IPS DF 4.7 (cell line): ENCODE measurements at regions not wholly inside any gene's neighbourhood (a gene's known extent, or its start where the extent isn't known, plus 50 kb on each side); places are given as distances from the start of the nearest gene placed in this dataset.

Experiments used
- DNase-seq: peaks from one replicate; pipeline ENCODE4 v3.0.0-alpha.2; 2013; ENCODE audit warnings: low spot score; ENCODE audit errors: extremely low read depth

GRCh38 chr14:71488703-71489191 is 443.5 kb upstream of the RGS6 start:
- no peak for DNase-seq

GRCh38 chr14:71489742-71490141 is 442.5 kb upstream of the RGS6 start:
- DNase-seq = no peak

GRCh38 chr14:71491931-71492330 is 440.3 kb upstream of the RGS6 start:
- no peak for DNase-seq

- no peak for DNase-seq
These were observed 439.9 kb upstream of the RGS6 start for GRCh38 chr14:71492346-71492745.

- DNase-seq = no peak
These were observed 434.6 kb upstream of the RGS6 start for GRCh38 chr14:71497645-71498086.

- DNase-seq = no peak
These were observed 434.0 kb upstream of the RGS6 start for GRCh38 chr14:71498212-71498611.

GRCh38 chr14:71499018-71499417 is 433.2 kb upstream of the RGS6 start:
- DNase-seq = no peak

GRCh38 chr14:71507681-71508080 is 424.5 kb upstream of the RGS6 start:
- DNase-seq = no peak

- DNase-seq = no peak
These were observed 423.3 kb upstream of the RGS6 start for GRCh38 chr14:71508901-71509300.

- no peak for DNase-seq
These were observed 421.1 kb upstream of the RGS6 start for GRCh38 chr14:71511152-71511551.

GRCh38 chr14:71514941-71515919 is 417.0 kb upstream of the RGS6 start:
- no peak for DNase-seq

GRCh38 chr14:71521238-71522135 is 410.7 kb upstream of the RGS6 start:
- DNase-seq = no peak

- no peak for DNase-seq
These were observed 408.5 kb upstream of the RGS6 start for GRCh38 chr14:71523630-71524319.

- DNase-seq = no peak
These were observed 407.8 kb upstream of the RGS6 start for GRCh38 chr14:71524320-71524982.

GRCh38 chr14:71525663-71526221 is 406.5 kb upstream of the RGS6 start:
- no peak for DNase-seq

GRCh38 chr14:71526388-71526787 is 405.8 kb upstream of the RGS6 start:
- DNase-seq = no peak

- no peak for DNase-seq
These were observed 404.4 kb upstream of the RGS6 start for GRCh38 chr14:71527838-71528237.

- no peak for DNase-seq
These were observed 402.4 kb upstream of the RGS6 start for GRCh38 chr14:71529848-71530247.

GRCh38 chr14:71532344-71532743 is 399.9 kb upstream of the RGS6 start:
- DNase-seq = no peak

GRCh38 chr14:71532790-71533189 is 399.4 kb upstream of the RGS6 start:
- no peak for DNase-seq
